Chondrocyte (in vitro differentiated cells): ENCODE measurements at regions not wholly inside any gene's neighbourhood (a gene's known extent, or its start where the extent isn't known, plus 50 kb on each side); places are given as distances from the start of the nearest gene placed in this dataset.

Experiments used
- DNase-seq: peaks from one replicate; pipeline ENCODE4 v3.0.0; 2021; ENCODE audit warnings: mixed read lengths, low spot score
- H3K27ac Mint-ChIP-seq: one replicate; pipeline ENCODE4 v1.8.0; 2021; ENCODE audit warnings: mild to moderate bottlenecking, moderate library complexity, mixed read lengths; ENCODE audit not compliant: unreplicated experiment
- H3K27me3 Mint-ChIP-seq: 2 replicates; pipeline ENCODE4 v1.8.0; 2021; ENCODE audit warnings: low read depth, mixed read lengths
- H3K36me3 Mint-ChIP-seq: 2 replicates; pipeline ENCODE4 v1.8.0; 2021; ENCODE audit warnings: low read depth, mixed read lengths
- H3K4me1 Mint-ChIP-seq: 2 replicates; pipeline ENCODE4 v1.8.0; 2021; ENCODE audit warnings: low read depth, mild to moderate bottlenecking, mixed read lengths
- H3K4me3 Mint-ChIP-seq: one replicate; pipeline ENCODE4 v1.8.0; 2021; ENCODE audit warnings: mild to moderate bottlenecking, moderate library complexity, mixed read lengths; ENCODE audit not compliant: unreplicated experiment
- H3K9me3 Mint-ChIP-seq: 2 replicates; pipeline ENCODE4 v1.8.0; 2021; ENCODE audit warnings: low read depth, mixed read lengths
- TF ChIP-seq, protein P1 (sequence below): fragments of 200-600 bp; sonication (generic); IDR thresholded peaks from 2 replicates; pipeline ENCODE4 v1.5.0; 2021; ENCODE audit warnings: antibody characterized with exemption, mild to moderate bottlenecking, moderate library complexity

DNA sequence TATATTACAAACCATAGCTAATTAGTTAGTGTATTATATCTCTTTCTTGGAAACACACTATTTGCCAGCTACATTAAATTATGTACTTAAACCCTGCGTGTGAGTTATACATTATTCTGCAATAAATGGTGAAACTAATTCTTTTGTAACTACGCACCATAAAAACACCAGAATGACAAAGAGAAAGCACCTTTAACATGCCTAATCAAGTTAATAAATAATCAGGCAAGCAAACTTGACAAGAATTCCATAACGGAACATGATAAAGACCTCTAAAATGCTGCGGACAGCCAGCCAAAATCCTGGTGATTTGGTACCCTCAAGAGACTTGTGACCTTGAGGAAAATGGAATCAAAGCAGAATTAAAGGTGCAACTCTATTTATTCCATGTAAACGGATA, 375.3 kb upstream of the KITLG start:
- TF ChIP-seq, protein P1, sequence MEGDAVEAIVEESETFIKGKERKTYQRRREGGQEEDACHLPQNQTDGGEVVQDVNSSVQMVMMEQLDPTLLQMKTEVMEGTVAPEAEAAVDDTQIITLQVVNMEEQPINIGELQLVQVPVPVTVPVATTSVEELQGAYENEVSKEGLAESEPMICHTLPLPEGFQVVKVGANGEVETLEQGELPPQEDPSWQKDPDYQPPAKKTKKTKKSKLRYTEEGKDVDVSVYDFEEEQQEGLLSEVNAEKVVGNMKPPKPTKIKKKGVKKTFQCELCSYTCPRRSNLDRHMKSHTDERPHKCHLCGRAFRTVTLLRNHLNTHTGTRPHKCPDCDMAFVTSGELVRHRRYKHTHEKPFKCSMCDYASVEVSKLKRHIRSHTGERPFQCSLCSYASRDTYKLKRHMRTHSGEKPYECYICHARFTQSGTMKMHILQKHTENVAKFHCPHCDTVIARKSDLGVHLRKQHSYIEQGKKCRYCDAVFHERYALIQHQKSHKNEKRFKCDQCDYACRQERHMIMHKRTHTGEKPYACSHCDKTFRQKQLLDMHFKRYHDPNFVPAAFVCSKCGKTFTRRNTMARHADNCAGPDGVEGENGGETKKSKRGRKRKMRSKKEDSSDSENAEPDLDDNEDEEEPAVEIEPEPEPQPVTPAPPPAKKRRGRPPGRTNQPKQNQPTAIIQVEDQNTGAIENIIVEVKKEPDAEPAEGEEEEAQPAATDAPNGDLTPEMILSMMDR, result no peak
- no peaks in the 10 kb centered on the region for H3K27me3 Mint-ChIP-seq
- H3K9me3 Mint-ChIP-seq, result no peaks in the 10 kb centered on the region

DNA sequence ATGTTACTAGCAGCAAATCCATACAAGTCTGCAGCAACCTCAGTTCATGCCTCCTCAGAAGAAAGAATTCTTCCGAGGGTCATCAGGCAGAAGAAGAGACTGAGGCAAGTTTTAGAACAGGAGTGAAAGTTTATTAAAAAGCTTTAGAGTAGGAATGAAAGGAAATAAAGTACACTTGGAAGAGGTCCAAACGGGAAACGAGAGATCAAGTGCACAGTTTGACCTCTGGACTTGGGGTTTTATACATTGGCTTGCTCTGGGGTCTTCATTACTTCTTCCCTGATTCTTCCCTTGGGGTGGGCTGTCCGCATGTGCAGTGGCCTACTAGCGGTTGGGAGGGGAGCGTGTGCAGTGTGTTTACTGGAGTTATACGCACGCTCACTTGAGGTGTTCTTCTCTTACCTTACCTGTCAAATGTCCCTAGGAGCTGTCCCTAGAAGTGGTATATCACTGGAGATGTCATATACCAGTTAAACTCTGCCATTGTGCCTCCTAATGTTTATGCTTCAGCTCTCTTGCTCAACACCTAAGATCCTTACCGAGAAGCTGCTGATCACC, 372.8 kb upstream of the KITLG start:
- H3K4me1 Mint-ChIP-seq, result peaks cover 6% of the 10 kb centered on the region
- DNase-seq, result no peak
- H3K9me3 Mint-ChIP-seq, result peaks cover 5% of the 10 kb centered on the region
- no peaks in the 10 kb centered on the region for H3K36me3 Mint-ChIP-seq
- no peaks in the 10 kb centered on the region for H3K27me3 Mint-ChIP-seq
- no peak overlapping the region for H3K4me3 Mint-ChIP-seq
- TF ChIP-seq, protein P1, result no peak
- H3K27ac Mint-ChIP-seq, result no peak overlapping the region

More for the DNA sequence above, 375.3 kb upstream of the KITLG start:
- no peak overlapping the region for H3K4me3 Mint-ChIP-seq
- DNase-seq, result no peak
- H3K27ac Mint-ChIP-seq, result no peak overlapping the region
- no peaks in the 10 kb centered on the region for H3K36me3 Mint-ChIP-seq
- peaks cover 6% of the 10 kb centered on the region for H3K4me1 Mint-ChIP-seq

DNA sequence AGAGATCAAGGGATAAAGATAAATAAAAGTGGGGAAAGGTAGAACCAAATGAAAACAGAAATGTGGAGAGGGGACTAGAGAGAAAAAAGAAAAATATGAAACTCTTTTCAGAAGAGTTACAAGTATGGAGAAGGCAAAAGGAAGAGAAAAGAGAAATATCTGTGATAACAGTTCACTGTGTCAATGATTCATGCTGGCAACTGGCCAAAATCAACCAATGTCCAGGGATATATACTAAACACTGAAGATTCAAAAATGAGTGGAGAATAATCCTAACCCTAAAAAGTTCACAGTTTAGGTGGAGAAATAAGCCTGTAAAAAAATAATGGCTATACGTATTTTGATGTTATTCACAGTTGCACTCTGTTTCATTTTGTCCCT, 372.3 kb upstream of the KITLG start:
- no peak overlapping the region for H3K4me3 Mint-ChIP-seq
- no peaks in the 10 kb centered on the region for H3K27me3 Mint-ChIP-seq
- no peak overlapping the region for H3K27ac Mint-ChIP-seq
- H3K4me1 Mint-ChIP-seq, result peaks cover 6% of the 10 kb centered on the region
- no peaks in the 10 kb centered on the region for H3K36me3 Mint-ChIP-seq
- H3K9me3 Mint-ChIP-seq, result peaks cover 5% of the 10 kb centered on the region
- TF ChIP-seq, protein P1, result no peak
- no peak for DNase-seq

DNA sequence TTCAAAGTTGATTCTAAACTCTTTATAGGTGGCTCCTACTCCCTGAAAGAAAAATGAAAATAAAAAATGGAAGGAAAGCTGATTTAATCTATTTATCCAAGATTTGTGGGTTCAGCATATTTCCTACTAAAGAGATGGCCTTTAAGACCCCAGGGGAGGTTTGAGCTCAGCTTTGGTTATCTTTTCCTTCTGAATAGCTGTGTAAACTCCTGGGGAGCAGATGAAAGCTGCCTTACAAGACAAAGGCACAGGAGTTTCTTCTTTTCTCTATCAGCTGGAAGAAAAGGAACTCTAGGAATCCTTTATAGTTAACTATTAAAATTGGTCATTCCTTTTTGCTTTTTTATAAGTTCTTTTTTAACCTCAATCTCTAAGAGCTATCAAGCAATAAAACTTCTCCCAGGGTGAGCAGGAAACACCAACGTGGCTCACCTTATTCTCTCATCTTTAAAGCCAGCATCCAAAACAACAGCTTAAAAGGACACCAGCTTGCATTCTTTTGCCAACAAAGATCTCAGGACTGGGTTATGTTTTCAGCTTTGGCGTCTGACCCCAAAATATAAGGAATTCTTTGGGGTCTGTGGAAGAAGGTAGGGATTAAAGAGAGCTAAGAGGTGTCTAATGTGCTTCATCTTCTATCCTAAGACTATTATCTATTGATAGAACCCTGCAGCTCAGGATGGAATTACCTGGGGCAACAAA, 371.7 kb upstream of the KITLG start:
- TF ChIP-seq, protein P1, result no peak
- H3K4me1 Mint-ChIP-seq, result peaks cover 6% of the 10 kb centered on the region
- H3K27ac Mint-ChIP-seq, result no peak overlapping the region
- H3K27me3 Mint-ChIP-seq, result no peaks in the 10 kb centered on the region
- no peaks in the 10 kb centered on the region for H3K36me3 Mint-ChIP-seq
- no peak overlapping the region for H3K4me3 Mint-ChIP-seq
- DNase-seq, result no peak
- peaks cover 5% of the 10 kb centered on the region for H3K9me3 Mint-ChIP-seq

DNA sequence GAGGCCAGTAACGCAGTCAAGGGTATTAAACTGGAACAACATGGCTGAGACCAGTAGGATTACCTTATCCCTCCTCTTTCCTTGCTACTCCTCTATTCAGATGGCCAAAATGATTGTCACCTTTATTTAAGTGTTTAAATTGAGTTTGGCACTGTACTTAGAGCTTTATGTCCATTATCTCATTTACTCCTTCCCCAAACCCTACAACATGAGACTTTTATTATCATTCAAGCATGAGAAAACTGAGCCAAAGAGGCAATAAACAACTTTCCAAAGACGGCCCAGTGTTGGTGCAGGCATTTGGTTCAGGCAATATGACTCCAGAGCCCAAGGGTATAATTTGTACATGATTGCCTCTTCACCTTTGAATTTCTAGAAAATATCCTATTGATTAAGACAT, 370.9 kb upstream of the KITLG start:
- TF ChIP-seq, protein P1, result no peak
- no peak for DNase-seq
- Mint-ChIP-seq H3K27ac (no peak overlapping the region), H3K27me3 (no peaks in the 10 kb centered on the region), H3K4me3 (no peak overlapping the region), H3K4me1 (peaks cover 9% of the 10 kb centered on the region), H3K9me3 (peaks cover 5% of the 10 kb centered on the region), H3K36me3 (no peaks in the 10 kb centered on the region)
